ENCODE measurements at regions not wholly inside any gene's neighbourhood (a gene's known extent, or its start where the extent isn't known, plus 50 kb on each side); places are given as distances from the start of the nearest gene placed in this dataset.

DNA sequence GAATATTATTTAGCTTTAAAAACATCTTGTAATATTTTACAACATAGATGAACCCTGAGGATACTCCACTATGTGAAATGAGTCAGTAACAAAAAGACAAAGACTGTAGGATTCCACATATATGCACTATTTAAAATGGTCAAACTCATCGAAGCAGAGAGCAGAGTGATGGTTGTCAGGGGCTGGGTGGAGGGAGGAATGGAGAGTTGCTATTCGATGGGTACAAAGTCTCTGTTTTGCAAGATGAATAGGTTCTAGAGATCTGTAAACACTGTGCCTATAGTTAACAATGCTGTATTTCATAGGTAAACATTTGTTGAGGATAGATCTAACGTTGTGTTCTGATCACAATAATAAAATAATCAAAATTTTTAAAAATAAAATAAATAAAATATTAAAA is 1675.9 kb upstream of the CELF4 start:
- Histone ChIP-seq H2AFZ (ENCODE audit: low read length) (no peak overlapping the region), H3K79me2 (ENCODE audit: insufficient read depth, low read length) (no peaks in the 10 kb centered on the region), H4K20me1 (ENCODE audit: insufficient read depth, low read length) (no peaks in the 10 kb centered on the region), H3K27me3 (ENCODE audit: insufficient read depth, low read length) (no peaks in the 10 kb centered on the region), H3K4me1 (ENCODE audit: insufficient read depth, low read length, severe bottlenecking) (no peaks in the 10 kb centered on the region), H3K9ac (ENCODE audit: low read length) (no peak overlapping the region), H3K27ac (ENCODE audit: low read depth, low read length, poor library complexity, severe bottlenecking) (no peak overlapping the region), H3K36me3 (ENCODE audit: insufficient read depth, low read length) (no peaks in the 10 kb centered on the region), H3K9me2 (ENCODE audit: low read depth, low read length) (no peaks in the 10 kb centered on the region), H3F3A (ENCODE audit: insufficient read depth, low read length) (no peaks in the 10 kb centered on the region), H3K4me3 (ENCODE audit: low read depth, low read length, poor library complexity, severe bottlenecking) (no peak overlapping the region), H3K4me2 (ENCODE audit: low read length) (no peak overlapping the region), H3K9me3 (ENCODE audit: low read length) (no peaks in the 10 kb centered on the region)
- TF ChIP-seq CTCF (IDR thresholded peaks at IDR 0.05; ENCODE audit: low read length) (no peak), EZH2 (IDR thresholded peaks at IDR 0.05; ENCODE audit: borderline replicate concordance, low read length) (no peak)

DNA sequence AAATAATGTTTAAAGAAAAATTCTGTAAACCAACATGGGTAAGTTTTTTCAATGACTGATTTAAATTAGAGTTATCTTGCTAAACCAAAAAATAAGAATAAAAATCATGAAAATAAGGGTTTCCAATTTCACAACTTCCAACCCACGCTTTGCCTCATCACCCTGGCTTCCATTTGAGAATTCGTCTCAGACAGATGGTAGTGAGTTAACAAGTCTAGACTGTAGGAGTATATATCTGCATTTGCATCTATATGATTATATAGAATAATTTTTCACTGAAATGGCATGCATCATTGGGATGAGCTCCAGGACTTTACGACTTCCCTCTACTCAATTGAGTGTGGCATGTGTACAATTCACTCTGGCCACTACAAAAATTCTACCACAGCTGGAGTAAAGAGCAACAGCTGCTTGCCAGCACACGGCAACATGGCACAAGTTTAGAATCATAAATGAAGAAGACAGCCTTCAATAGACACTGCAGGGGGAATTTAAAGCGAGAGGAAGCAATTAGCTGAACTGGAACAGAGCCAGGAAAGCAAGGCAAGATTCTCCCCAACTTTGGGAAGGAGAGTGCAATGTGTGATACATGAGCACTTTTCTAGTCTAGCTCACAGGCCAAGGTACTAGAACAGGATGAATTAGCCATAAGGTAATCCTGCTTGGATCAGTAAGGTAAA is 1673.5 kb upstream of the CELF4 start:
- H3K9me3 ChIP-seq (ENCODE audit: low read length) = no peaks in the 10 kb centered on the region
- no peaks in the 10 kb centered on the region for H3K9me2 ChIP-seq (ENCODE audit: low read depth, low read length)
- H3K36me3 ChIP-seq (ENCODE audit: insufficient read depth, low read length) = no peaks in the 10 kb centered on the region
- no peak overlapping the region for H3K4me2 ChIP-seq (ENCODE audit: low read length)
- no peak overlapping the region for H3K9ac ChIP-seq (ENCODE audit: low read length)
- no peaks in the 10 kb centered on the region for H3K27me3 ChIP-seq (ENCODE audit: insufficient read depth, low read length)
- H4K20me1 ChIP-seq (ENCODE audit: insufficient read depth, low read length) = no peaks in the 10 kb centered on the region
- TF ChIP-seq EZH2 (IDR thresholded peaks at IDR 0.05; ENCODE audit: borderline replicate concordance, low read length) = no peak
- TF ChIP-seq CTCF (IDR thresholded peaks at IDR 0.05; ENCODE audit: low read length) = no peak
- no peak overlapping the region for H3K27ac ChIP-seq (ENCODE audit: low read depth, low read length, poor library complexity, severe bottlenecking)
- H3K4me3 ChIP-seq (ENCODE audit: low read depth, low read length, poor library complexity, severe bottlenecking) = no peak overlapping the region
- H3F3A ChIP-seq (ENCODE audit: insufficient read depth, low read length) = no peaks in the 10 kb centered on the region
- H2AFZ ChIP-seq (ENCODE audit: low read length) = no peak overlapping the region
- no peaks in the 10 kb centered on the region for H3K4me1 ChIP-seq (ENCODE audit: insufficient read depth, low read length, severe bottlenecking)
- H3K79me2 ChIP-seq (ENCODE audit: insufficient read depth, low read length) = no peaks in the 10 kb centered on the region

DNA sequence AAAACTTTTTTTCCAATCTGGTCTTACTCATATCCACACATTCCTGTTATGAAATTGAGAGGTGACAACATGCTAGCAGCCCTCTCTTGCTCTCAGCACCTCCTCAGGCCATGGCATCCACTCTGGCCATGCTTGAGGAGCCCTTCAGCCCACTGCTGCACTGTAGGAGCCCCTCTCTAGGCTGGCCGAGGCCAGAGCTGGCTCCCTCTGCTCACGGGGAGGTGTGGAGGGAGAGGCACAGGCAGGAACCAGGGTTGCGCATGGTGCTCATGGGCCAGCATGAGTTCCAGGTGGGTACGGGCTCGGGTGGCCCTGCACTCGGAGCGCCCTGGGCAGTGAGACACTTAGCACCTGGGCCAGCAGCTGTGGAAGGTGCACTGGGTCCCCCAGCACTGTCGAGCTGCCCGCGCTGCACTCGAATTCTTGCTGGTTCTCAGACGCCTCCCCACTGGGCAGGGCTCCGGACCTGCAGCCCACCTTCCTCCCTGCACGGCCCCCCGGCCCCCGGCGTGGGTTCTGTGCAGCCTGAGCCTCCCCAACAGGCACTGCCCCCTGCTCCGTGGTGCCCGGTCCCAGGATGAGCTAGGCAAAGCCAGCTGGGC is 1669.6 kb upstream of the CELF4 start:
- Histone ChIP-seq H2AFZ (ENCODE audit: low read length) (no peak overlapping the region), H3K9me2 (ENCODE audit: low read depth, low read length) (no peaks in the 10 kb centered on the region), H3K9ac (ENCODE audit: low read length) (no peak overlapping the region), H3F3A (ENCODE audit: insufficient read depth, low read length) (no peaks in the 10 kb centered on the region), H4K20me1 (ENCODE audit: insufficient read depth, low read length) (no peaks in the 10 kb centered on the region), H3K4me3 (ENCODE audit: low read depth, low read length, poor library complexity, severe bottlenecking) (no peak overlapping the region), H3K9me3 (ENCODE audit: low read length) (no peaks in the 10 kb centered on the region), H3K36me3 (ENCODE audit: insufficient read depth, low read length) (no peaks in the 10 kb centered on the region), H3K79me2 (ENCODE audit: insufficient read depth, low read length) (no peaks in the 10 kb centered on the region), H3K4me2 (ENCODE audit: low read length) (no peak overlapping the region), H3K4me1 (ENCODE audit: insufficient read depth, low read length, severe bottlenecking) (no peaks in the 10 kb centered on the region), H3K27me3 (ENCODE audit: insufficient read depth, low read length) (no peaks in the 10 kb centered on the region), H3K27ac (ENCODE audit: low read depth, low read length, poor library complexity, severe bottlenecking) (no peak overlapping the region)
- no peak for TF ChIP-seq CTCF (IDR thresholded peaks at IDR 0.05; ENCODE audit: low read length)
- TF ChIP-seq EZH2 (IDR thresholded peaks at IDR 0.05; ENCODE audit: borderline replicate concordance, low read length) = no peak
